Hepatocyte (in vitro differentiated cells): ENCODE measurements at regions not wholly inside any gene's neighbourhood (a gene's known extent, or its start where the extent isn't known, plus 50 kb on each side); places are given as distances from the start of the nearest gene placed in this dataset.

Experiments
- DNase-seq: peaks from one replicate; pipeline ENCODE4 v3.0.0-alpha.2; 2016; ENCODE audit warnings: low spot score
- H2AFZ ChIP-seq: fragments of 200-600 bp; sonication (generic); 2 replicates; pipeline ENCODE4 v1.6.0; 2016; ENCODE audit warnings: antibody characterized with exemption, mild to moderate bottlenecking
- H3K27ac ChIP-seq: fragments of 200-600 bp; sonication (generic); 2 replicates; pipeline ENCODE4 v1.5.1; 2016; ENCODE audit warnings: mild to moderate bottlenecking
- H3K27me3 ChIP-seq: fragments of 200-600 bp; sonication (generic); 2 replicates; pipeline ENCODE4 v1.6.1; 2016
- H3K36me3 ChIP-seq: fragments of 200-600 bp; sonication (generic); replicated peaks from 2 replicates; pipeline ENCODE4 v1.5.1; 2016; ENCODE audit warnings: low read depth; ENCODE audit not compliant: insufficient read depth
- H3K4me1 ChIP-seq: fragments of 200-600 bp; sonication (generic); 2 replicates; pipeline ENCODE4 v1.5.1; 2016; ENCODE audit warnings: mild to moderate bottlenecking, moderate library complexity; ENCODE audit not compliant: insufficient read depth
- H3K4me2 ChIP-seq: fragments of 200-600 bp; sonication (generic); 2 replicates; pipeline ENCODE4 v1.6.0; 2016
- H3K4me3 ChIP-seq: fragments of 200-600 bp; sonication (generic); 2 replicates; pipeline ENCODE4 v1.5.1; 2016; ENCODE audit warnings: mild to moderate bottlenecking
- H3K79me2 ChIP-seq: fragments of 200-600 bp; sonication (generic); 2 replicates; pipeline ENCODE4 v1.6.0; 2017; ENCODE audit warnings: mild to moderate bottlenecking
- H3K9me2 ChIP-seq: fragments of 200-600 bp; sonication (generic); replicated peaks from 2 replicates; pipeline ENCODE4 v1.6.0; 2017; ENCODE audit warnings: mild to moderate bottlenecking; ENCODE audit not compliant: insufficient read depth
- H3K9me3 ChIP-seq: fragments of 200-600 bp; sonication (generic); 2 replicates; pipeline ENCODE4 v1.5.1; 2016; ENCODE audit warnings: low read depth, mild to moderate bottlenecking
- H4K20me1 ChIP-seq: fragments of 200-600 bp; sonication (generic); 2 replicates; pipeline ENCODE4 v1.6.0; 2016; ENCODE audit warnings: mild to moderate bottlenecking; ENCODE audit not compliant: insufficient read depth, poor library complexity, severe bottlenecking
- EZH2 ChIP-seq: fragments of 200-600 bp; sonication (generic); IDR thresholded peaks from 2 replicates; pipeline ENCODE4 v1.6.1; 2016; ENCODE audit warnings: antibody characterized with exemption, mild to moderate bottlenecking, borderline replicate concordance
- EZH2phosphoT487 ChIP-seq: fragments of 200-600 bp; sonication (generic); IDR thresholded peaks from one replicate; pipeline ENCODE4 v1.6.1; 2018; ENCODE audit warnings: antibody characterized with exemption, mild to moderate bottlenecking, low read depth, moderate library complexity; ENCODE audit not compliant: unreplicated experiment, severe bottlenecking
- WGBS: methylation state at CpG from one replicate; pipeline ENCODE4 v1.1.6; 2016; ENCODE audit warnings: low lambda C conversion rate; ENCODE audit errors: missing lambda C conversion rate; 5-methylcytosine and 5-hydroxymethylcytosine counted together
- TF ChIP-seq, protein P1 (sequence below): fragments of 200-600 bp; sonication (generic); IDR thresholded peaks from 2 replicates; pipeline ENCODE4 v1.5.1; 2016; ENCODE audit warnings: antibody characterized with exemption, mild to moderate bottlenecking; ENCODE audit not compliant: poor library complexity

DNA sequence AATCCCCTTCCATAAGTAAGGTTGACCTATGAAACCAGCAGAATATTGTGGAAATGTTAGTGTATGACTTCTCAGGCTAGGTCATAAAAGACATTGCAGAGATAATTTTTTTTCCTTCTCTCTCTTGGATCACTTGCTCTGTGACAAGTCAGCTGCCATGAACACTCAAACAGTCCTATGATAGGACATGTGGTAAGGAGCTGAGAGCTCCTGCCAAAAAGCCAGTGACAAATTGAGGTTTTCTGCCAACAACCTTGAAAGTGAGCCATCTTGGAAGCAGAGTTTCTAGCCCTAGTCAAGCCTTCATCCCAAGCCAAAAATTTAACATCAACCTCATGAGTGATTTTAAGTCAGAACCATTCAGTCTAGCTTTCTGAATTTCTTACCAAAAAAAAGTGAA, 270.9 kb upstream of the NBEA start:
- no peak overlapping the region for H2AFZ ChIP-seq
- no peaks in the 10 kb centered on the region for H3K36me3 ChIP-seq
- H3K27ac ChIP-seq: no peak overlapping the region
- H3K9me2 ChIP-seq: no peaks in the 10 kb centered on the region
- H3K27me3 ChIP-seq: no peaks in the 10 kb centered on the region
- no peaks in the 10 kb centered on the region for H4K20me1 ChIP-seq
- TF ChIP-seq EZH2phosphoT487 (no peak), EZH2 (no peak)
- TF ChIP-seq, protein P1, sequence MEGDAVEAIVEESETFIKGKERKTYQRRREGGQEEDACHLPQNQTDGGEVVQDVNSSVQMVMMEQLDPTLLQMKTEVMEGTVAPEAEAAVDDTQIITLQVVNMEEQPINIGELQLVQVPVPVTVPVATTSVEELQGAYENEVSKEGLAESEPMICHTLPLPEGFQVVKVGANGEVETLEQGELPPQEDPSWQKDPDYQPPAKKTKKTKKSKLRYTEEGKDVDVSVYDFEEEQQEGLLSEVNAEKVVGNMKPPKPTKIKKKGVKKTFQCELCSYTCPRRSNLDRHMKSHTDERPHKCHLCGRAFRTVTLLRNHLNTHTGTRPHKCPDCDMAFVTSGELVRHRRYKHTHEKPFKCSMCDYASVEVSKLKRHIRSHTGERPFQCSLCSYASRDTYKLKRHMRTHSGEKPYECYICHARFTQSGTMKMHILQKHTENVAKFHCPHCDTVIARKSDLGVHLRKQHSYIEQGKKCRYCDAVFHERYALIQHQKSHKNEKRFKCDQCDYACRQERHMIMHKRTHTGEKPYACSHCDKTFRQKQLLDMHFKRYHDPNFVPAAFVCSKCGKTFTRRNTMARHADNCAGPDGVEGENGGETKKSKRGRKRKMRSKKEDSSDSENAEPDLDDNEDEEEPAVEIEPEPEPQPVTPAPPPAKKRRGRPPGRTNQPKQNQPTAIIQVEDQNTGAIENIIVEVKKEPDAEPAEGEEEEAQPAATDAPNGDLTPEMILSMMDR: no peak
- no peak overlapping the region for H3K4me2 ChIP-seq
- no peak for DNase-seq
- no peaks in the 10 kb centered on the region for H3K4me1 ChIP-seq
- no peaks in the 10 kb centered on the region for H3K79me2 ChIP-seq
- no peak overlapping the region for H3K4me3 ChIP-seq
- H3K9me3 ChIP-seq: no peaks in the 10 kb centered on the region

DNA sequence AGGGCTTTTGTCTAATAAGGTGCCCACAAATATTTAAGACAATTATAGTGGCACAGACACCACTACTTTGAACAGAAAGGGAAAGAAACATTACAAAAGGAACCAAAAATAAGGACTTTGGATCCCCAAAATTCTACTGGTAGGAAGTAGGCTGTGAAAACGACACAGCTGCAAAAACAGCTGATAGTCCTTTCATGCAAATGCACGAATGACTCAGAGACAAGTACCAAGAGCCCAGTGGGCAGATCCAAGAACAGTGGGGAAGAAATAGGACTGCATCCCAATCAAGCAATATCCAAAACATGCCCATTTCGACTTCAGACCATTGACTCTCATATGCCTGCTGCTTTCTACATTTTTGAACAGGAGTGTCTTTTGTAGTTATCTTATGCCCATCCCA, 269.4 kb upstream of the NBEA start:
- H3K4me1 ChIP-seq: no peaks in the 10 kb centered on the region
- H3K79me2 ChIP-seq: no peaks in the 10 kb centered on the region
- no peaks in the 10 kb centered on the region for H4K20me1 ChIP-seq
- WGBS: 83% methylated on average over 3 of the region's 3 CpGs
- no peaks in the 10 kb centered on the region for H3K36me3 ChIP-seq
- no peaks in the 10 kb centered on the region for H3K9me3 ChIP-seq
- no peaks in the 10 kb centered on the region for H3K9me2 ChIP-seq
- no peaks in the 10 kb centered on the region for H3K27me3 ChIP-seq
- DNase-seq: no peak
- H3K4me2 ChIP-seq: no peak overlapping the region
- H3K27ac ChIP-seq: no peak overlapping the region
- TF ChIP-seq, protein P1: no peak
- TF ChIP-seq EZH2: no peak
- no peak for TF ChIP-seq EZH2phosphoT487
- H2AFZ ChIP-seq: no peak overlapping the region
- H3K4me3 ChIP-seq: no peak overlapping the region

DNA sequence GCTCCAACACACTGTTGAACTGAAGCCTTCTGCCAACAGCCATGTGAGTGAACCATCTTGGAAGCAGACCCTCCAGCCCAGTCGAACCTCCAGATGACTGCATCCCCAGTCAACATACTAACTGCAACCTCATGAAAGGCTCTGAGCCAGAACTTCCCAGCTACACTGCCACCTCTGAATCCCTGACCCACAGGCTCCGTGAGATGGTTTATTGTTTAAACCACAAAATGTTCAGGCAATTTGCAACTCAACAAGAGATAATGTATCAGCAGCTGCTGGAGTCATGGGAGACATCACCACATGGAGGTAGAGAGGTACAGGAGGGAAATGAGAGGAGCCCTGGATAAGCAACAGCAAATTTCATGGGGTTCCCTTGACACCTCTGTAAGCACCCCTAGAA, 266.4 kb upstream of the NBEA start:
- Histone ChIP-seq H3K4me2 (no peak overlapping the region), H4K20me1 (no peaks in the 10 kb centered on the region), H3K36me3 (no peaks in the 10 kb centered on the region), H3K27me3 (no peaks in the 10 kb centered on the region), H3K9me3 (no peaks in the 10 kb centered on the region), H3K9me2 (no peaks in the 10 kb centered on the region), H3K4me3 (no peak overlapping the region), H3K4me1 (no peaks in the 10 kb centered on the region), H3K79me2 (no peaks in the 10 kb centered on the region), H2AFZ (no peak overlapping the region), H3K27ac (no peak overlapping the region)
- TF ChIP-seq EZH2phosphoT487 (no peak), EZH2 (no peak)
- TF ChIP-seq, protein P1: no peak
- no peak for DNase-seq
- 80% methylated on average over 2 of the region's 2 CpGs for WGBS

DNA sequence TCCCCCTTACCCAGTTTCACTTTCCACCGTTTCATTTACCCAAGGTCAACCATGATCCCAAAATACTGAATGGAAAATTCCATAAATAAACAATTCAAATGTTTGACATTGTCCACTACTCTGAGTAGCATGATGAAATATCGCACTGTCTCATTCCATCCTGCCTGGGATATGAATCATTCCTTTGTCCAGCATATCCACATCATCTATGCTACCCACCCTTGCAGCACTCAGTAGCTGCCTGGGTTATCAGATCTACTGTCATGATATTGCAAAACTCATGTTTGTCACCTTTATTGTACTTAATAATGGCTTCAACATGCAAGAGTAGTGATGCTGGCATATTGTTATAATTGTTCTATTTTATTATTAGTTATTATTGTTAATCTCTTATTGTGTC, 263.9 kb upstream of the NBEA start:
- H3K4me1 ChIP-seq: no peaks in the 10 kb centered on the region
- H3K9me3 ChIP-seq: no peaks in the 10 kb centered on the region
- no peak overlapping the region for H3K27ac ChIP-seq
- H2AFZ ChIP-seq: no peak overlapping the region
- no peaks in the 10 kb centered on the region for H3K36me3 ChIP-seq
- H4K20me1 ChIP-seq: no peaks in the 10 kb centered on the region
- no peak for DNase-seq
- no peaks in the 10 kb centered on the region for H3K27me3 ChIP-seq
- no peaks in the 10 kb centered on the region for H3K79me2 ChIP-seq
- no peak overlapping the region for H3K4me3 ChIP-seq
- no peak overlapping the region for H3K4me2 ChIP-seq
- 80% methylated on average over 2 of the region's 2 CpGs for WGBS
- no peaks in the 10 kb centered on the region for H3K9me2 ChIP-seq
- TF ChIP-seq EZH2phosphoT487: no peak
- no peak for TF ChIP-seq EZH2
- TF ChIP-seq, protein P1: no peak
